Activated CD4-positive, alpha-beta T cell treated with anti-CD3 and anti-CD28 coated beads, Interleukin-2, amount 10 ng/mL, durations not matched to agents 7 days and 5 days (primary cell): ENCODE measurements at regions not wholly inside any gene's neighbourhood (a gene's known extent, or its start where the extent isn't known, plus 50 kb on each side); places are given as distances from the start of the nearest gene placed in this dataset.

Experiments
- CTCF ChIA-PET: fragments of 350-600 bp; sonication (Branson Sonifier 250); formaldehyde crosslinking; loops from one replicate; lab custom pipeline; 2021; ENCODE audit warnings: antibody characterized with exemption; lab: Charles Lee
- POLR2A ChIA-PET: fragments of 350-600 bp; sonication (Branson Sonifier 250); formaldehyde crosslinking; loops from one replicate; lab custom pipeline; 2021; ENCODE audit warnings: antibody characterized with exemption; lab: Charles Lee
- DNase-seq: peaks from one replicate; pipeline ENCODE4 v3.0.0-alpha.2; 2020
- H3K27ac Mint-ChIP-seq: one replicate; pipeline ENCODE4 v1.8.0; 2021; ENCODE audit warnings: mild to moderate bottlenecking, moderate library complexity, mixed read lengths
- H3K27me3 Mint-ChIP-seq: one replicate; pipeline ENCODE4 v1.8.0; 2021; ENCODE audit warnings: mixed read lengths
- H3K36me3 Mint-ChIP-seq: one replicate; pipeline ENCODE4 v1.8.0; 2021; ENCODE audit warnings: low read depth, mixed read lengths
- H3K4me1 Mint-ChIP-seq: one replicate; pipeline ENCODE4 v1.8.0; 2021; ENCODE audit warnings: mixed read lengths
- H3K4me3 Mint-ChIP-seq: one replicate; pipeline ENCODE4 v1.8.0; 2021; ENCODE audit warnings: mild to moderate bottlenecking, moderate library complexity, mixed read lengths
- H3K9me3 Mint-ChIP-seq: one replicate; pipeline ENCODE4 v1.8.0; 2021; ENCODE audit warnings: mixed read lengths

GRCh38 chr1:94713472-94714141 lies 106.5 kb upstream of the SLC44A3 start:
- peaks cover 5% of the 10 kb centered on the region for H3K27me3 Mint-ChIP-seq
- POLR2A ChIA-PET, result no interaction called here
- no peaks in the 10 kb centered on the region for H3K9me3 Mint-ChIP-seq
- H3K27ac Mint-ChIP-seq, result no peak overlapping the region
- no peaks in the 10 kb centered on the region for H3K4me1 Mint-ChIP-seq
- DNase-seq, result no peak
- CTCF ChIA-PET, result interaction anchor here (0.6 to 1.3 kb wide), 3 partner anchors 14 to 52 kb away, joined by 3 read pairs; no protein-coding TSS in a partner anchor
- H3K36me3 Mint-ChIP-seq, result no peaks in the 10 kb centered on the region
- H3K4me3 Mint-ChIP-seq, result no peak overlapping the region

DNA sequence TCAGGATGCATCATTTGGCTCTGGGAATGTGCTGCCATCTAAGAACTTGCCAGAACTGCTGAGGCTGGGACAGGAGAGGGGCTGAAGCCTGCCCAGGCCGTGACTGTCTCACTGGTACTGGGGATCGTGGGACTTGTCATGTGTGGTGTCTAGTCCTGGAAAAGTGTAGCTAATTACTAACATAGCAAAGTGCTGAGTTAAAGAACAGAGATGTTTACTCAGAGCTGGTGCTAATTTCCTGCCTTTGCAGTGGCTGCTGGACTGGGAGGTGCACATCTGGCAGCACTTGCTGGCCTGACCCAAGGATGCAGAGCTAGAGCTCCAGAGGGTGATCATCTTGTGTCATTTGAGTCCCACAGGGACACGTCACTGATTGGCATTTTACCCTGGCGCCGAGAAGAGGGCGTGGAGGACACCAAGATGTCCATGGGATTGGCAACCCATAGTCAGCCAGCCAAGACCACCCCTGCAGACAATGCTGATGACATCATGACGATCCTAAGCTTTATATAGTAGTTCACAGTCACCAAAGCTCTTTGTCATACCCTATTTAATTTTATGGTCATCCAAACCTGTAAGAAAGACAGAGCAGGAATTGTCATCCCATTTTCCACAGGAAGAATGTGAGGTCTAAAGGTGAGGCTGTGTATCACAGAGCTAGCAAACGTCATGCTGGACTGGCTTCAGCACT lies 110.1 kb upstream of the SLC44A3 start:
- Mint-ChIP-seq H3K36me3 (no peaks in the 10 kb centered on the region), H3K27me3 (peaks cover 10% of the 10 kb centered on the region), H3K27ac (no peak overlapping the region)

GRCh38 chr1:94708811-94709210 lies 111.3 kb upstream of the SLC44A3 start:
- H3K9me3 Mint-ChIP-seq, result no peaks in the 10 kb centered on the region

More for the DNA sequence above, 110.1 kb upstream of the SLC44A3 start:
- CTCF ChIA-PET, result interaction anchor here (0.6 kb wide), 1 partner anchor 1129 kb away, joined by 3 read pairs; no protein-coding TSS in a partner anchor
- POLR2A ChIA-PET, result interaction anchor here (0.7 kb wide), 1 partner anchor 17 kb away, joined by 3 read pairs; no protein-coding TSS in a partner anchor
- Mint-ChIP-seq H3K4me3 (no peak overlapping the region), H3K4me1 (no peaks in the 10 kb centered on the region), H3K9me3 (no peaks in the 10 kb centered on the region)
- no peak for DNase-seq

DNA sequence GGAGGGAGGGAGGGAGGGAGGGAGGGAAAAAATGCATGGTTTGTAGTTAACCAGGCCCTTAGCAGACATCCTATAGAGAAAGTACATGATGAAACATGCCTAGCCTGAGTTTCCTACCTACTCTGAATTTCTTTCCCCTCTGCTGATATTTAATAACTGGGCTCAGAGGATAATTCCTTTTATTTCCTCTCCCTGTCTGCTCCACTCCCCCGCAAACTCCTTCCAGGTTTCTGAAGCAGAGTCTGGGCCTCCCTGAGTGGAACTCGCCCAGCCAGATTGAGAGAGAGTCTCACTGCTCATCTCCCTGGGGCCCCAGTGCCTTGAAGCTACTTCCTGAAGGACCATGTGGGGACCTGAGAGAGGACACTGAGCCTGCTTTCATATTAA lies 111.9 kb upstream of the SLC44A3 start:
- H3K9me3 Mint-ChIP-seq, result no peaks in the 10 kb centered on the region
- no peaks in the 10 kb centered on the region for H3K36me3 Mint-ChIP-seq
- ChIA-PET POLR2A (no interaction called here), CTCF (no interaction called here)
- no peak for DNase-seq
- no peak overlapping the region for H3K27ac Mint-ChIP-seq
- no peak overlapping the region for H3K4me3 Mint-ChIP-seq
- peaks cover 10% of the 10 kb centered on the region for H3K27me3 Mint-ChIP-seq
- no peaks in the 10 kb centered on the region for H3K4me1 Mint-ChIP-seq

More at GRCh38 chr1:94708811-94709210, 111.3 kb upstream of the SLC44A3 start:
- no peak overlapping the region for H3K27ac Mint-ChIP-seq
- peaks cover 12% of the 10 kb centered on the region for H3K27me3 Mint-ChIP-seq
- ChIA-PET POLR2A (no interaction called here), CTCF (no interaction called here)
- no peaks in the 10 kb centered on the region for H3K36me3 Mint-ChIP-seq
- DNase-seq, result no peak
- H3K4me1 Mint-ChIP-seq, result no peaks in the 10 kb centered on the region
- H3K4me3 Mint-ChIP-seq, result no peak overlapping the region

DNA sequence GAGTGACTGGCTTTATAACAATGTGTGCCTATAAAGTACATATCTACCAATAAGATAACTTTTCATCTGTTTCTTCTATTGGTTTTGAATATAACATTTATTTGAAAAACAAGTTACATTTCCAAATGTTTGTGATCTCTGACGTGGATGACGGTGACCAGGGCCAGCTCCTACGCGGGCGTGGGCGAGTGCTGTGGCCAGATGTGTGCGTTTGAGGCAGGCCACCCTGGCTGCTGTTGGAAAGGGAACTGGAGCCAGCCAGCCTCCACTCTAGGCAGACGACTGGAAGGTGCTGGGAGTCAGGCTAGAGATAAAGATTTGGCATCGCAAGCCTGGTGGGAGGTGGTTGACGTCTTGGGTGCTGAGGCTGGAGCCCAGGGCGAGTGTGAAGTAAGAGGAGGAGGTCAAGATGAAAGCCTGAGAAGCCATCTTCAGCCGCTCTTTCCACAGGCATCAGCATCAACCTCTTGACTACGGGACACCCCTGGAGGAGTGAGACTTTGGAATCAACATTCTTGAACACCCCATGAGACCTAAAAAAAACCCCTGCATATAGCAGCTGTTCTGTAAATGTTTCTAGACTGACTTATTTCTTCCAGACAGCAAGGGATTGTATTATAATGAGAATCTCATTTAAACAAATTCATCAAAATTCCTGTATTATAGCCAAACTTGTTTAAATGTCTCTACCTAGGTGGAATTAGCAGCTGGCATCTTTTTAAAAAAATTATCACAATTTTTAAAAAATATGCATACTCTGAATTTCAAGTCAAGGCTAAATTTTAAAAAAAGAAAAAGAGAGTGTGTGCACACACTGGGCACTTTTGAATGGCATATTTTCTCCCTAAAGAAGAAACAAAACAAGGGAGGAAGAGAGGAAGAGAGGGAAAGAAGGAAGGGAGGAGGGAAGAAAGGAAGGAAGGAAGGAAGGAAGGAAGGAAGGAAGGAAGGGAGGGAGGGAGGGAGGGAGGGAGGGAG lies 112.5 kb upstream of the SLC44A3 start:
- POLR2A ChIA-PET, result no interaction called here
- H3K36me3 Mint-ChIP-seq, result no peaks in the 10 kb centered on the region
- H3K4me1 Mint-ChIP-seq, result no peaks in the 10 kb centered on the region
- CTCF ChIA-PET, result no interaction called here
- H3K27ac Mint-ChIP-seq, result no peak overlapping the region
- peaks cover 9% of the 10 kb centered on the region for H3K27me3 Mint-ChIP-seq
- H3K9me3 Mint-ChIP-seq, result no peaks in the 10 kb centered on the region
- DNase-seq, result no peak
- no peak overlapping the region for H3K4me3 Mint-ChIP-seq

- Mint-ChIP-seq H3K27me3 (peaks cover 10% of the 10 kb centered on the region), H3K9me3 (no peaks in the 10 kb centered on the region), H3K4me3 (no peak overlapping the region), H3K4me1 (no peaks in the 10 kb centered on the region), H3K27ac (no peak overlapping the region), H3K36me3 (no peaks in the 10 kb centered on the region)
- ChIA-PET CTCF (no interaction called here), POLR2A (no interaction called here)
- no peak for DNase-seq
These were observed 117.7 kb upstream of the SLC44A3 start for GRCh38 chr1:94702442-94702815.

DNA sequence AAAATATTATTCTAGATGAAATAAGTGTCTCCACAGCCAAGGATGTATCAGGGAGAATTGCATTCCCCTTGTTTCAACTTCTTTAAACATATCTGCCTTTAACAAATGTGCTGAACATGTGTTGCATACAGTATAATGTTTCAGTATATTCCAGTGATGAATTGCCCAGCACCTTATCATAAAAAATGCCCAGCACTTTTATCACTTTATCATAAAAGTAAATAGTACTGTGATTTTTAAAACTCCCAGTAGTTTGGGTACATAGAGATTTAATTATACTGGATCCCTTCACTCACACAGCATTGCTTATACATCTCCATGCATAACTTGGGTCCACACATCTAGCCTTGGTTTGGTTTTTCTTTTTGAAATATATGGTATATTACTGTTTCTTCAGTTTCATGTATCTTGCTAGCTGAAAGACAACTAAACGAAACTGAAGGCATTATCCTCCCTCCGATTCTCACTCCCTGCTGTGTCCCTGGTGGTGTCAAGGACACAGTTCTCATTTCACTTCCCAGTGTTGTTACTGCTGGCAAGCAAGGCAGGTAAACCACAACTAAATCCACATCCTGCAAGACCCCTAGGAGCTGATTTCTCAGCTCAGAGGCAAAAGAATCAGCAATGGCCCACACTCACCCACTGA lies 118.2 kb upstream of the SLC44A3 start:
- no peaks in the 10 kb centered on the region for H3K36me3 Mint-ChIP-seq
- no peak overlapping the region for H3K4me3 Mint-ChIP-seq
- ChIA-PET POLR2A (no interaction called here), CTCF (no interaction called here)
- H3K27ac Mint-ChIP-seq, result no peak overlapping the region
- peaks cover 10% of the 10 kb centered on the region for H3K27me3 Mint-ChIP-seq
- no peaks in the 10 kb centered on the region for H3K9me3 Mint-ChIP-seq
- H3K4me1 Mint-ChIP-seq, result no peaks in the 10 kb centered on the region
- DNase-seq, result no peak

DNA sequence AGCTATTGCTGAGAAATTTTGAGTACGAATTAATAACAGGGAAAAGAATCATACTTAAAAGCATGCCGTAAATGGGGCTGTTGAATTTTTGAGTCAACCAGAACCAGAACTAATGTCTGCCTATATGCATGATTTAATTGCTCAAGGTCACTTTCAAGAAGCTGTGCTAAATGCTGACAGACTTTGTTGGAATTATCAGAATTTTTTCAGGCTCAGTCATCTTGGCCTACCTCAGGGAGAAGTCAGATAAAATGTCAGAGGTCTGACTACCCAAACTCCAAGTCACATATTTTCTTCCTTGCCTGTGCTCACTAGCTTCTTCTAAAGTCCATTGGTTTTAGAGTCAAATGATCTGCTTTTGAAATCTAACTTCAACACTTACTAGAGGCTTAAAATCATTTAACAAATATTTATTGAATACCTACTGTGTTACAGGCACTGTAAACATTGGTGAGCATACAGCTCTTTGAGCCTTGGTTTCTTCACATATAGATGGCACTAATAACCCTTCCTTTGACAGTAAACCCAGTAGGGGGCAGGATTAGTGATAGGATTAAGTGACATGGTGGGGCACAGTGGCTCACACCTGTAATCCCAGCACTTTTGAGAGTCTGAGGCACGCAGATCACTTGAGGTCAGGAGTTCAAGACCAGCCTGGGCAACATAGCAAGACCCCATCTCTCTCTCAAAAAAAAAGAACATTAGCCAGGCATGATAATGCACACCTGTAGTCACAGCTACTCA lies 121.2 kb upstream of the SLC44A3 start:
- no peak for DNase-seq
- Mint-ChIP-seq H3K27me3 (peaks cover 18% of the 10 kb centered on the region), H3K4me1 (peaks cover 5% of the 10 kb centered on the region), H3K27ac (no peak overlapping the region), H3K36me3 (no peaks in the 10 kb centered on the region), H3K4me3 (no peak overlapping the region), H3K9me3 (no peaks in the 10 kb centered on the region)
- ChIA-PET POLR2A (no interaction called here), CTCF (interaction anchor here (1.1 to 2.4 kb wide), 2 partner anchors 12 to 14 kb away, joined by 3 to 5 read pairs; no protein-coding TSS in a partner anchor)

- CTCF ChIA-PET, result interaction anchor here (2.4 kb wide), 1 partner anchor 14 kb away, joined by 5 read pairs; no protein-coding TSS in a partner anchor
- Mint-ChIP-seq H3K36me3 (no peaks in the 10 kb centered on the region), H3K4me1 (peaks cover 7% of the 10 kb centered on the region), H3K27me3 (peaks cover 21% of the 10 kb centered on the region), H3K9me3 (no peaks in the 10 kb centered on the region), H3K27ac (no peak overlapping the region), H3K4me3 (no peak overlapping the region)
- POLR2A ChIA-PET, result no interaction called here
- no peak for DNase-seq
These were observed 121.8 kb upstream of the SLC44A3 start for GRCh38 chr1:94698356-94698755.

DNA sequence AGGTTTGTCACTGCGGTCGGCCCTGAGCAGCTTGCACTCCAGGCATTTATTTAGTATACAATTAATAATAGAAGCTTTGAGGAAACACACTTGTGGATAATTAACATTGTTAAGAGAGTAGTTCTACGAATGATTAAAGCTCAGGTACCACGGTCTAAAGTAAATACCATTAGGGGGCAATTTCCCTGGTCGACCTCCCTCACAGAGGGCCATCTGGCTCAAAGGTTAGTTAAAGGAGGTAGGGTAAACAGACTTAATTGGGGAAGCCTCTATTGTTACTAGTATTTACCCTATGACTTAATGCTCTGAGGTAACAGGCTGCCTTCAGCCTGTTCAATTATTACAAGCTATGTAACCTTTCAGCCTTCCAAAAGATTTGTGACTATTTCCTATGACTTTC lies 122.3 kb upstream of the SLC44A3 start:
- H3K27me3 Mint-ChIP-seq, result peaks cover 21% of the 10 kb centered on the region
- H3K4me3 Mint-ChIP-seq, result no peak overlapping the region
- peaks cover 7% of the 10 kb centered on the region for H3K4me1 Mint-ChIP-seq
- no peak for DNase-seq
- H3K36me3 Mint-ChIP-seq, result no peaks in the 10 kb centered on the region
- CTCF ChIA-PET, result interaction anchor here (2.4 kb wide), 1 partner anchor 13 kb away, joined by 5 read pairs; no protein-coding TSS in a partner anchor
- POLR2A ChIA-PET, result no interaction called here
- H3K27ac Mint-ChIP-seq, result no peak overlapping the region
- no peaks in the 10 kb centered on the region for H3K9me3 Mint-ChIP-seq

DNA sequence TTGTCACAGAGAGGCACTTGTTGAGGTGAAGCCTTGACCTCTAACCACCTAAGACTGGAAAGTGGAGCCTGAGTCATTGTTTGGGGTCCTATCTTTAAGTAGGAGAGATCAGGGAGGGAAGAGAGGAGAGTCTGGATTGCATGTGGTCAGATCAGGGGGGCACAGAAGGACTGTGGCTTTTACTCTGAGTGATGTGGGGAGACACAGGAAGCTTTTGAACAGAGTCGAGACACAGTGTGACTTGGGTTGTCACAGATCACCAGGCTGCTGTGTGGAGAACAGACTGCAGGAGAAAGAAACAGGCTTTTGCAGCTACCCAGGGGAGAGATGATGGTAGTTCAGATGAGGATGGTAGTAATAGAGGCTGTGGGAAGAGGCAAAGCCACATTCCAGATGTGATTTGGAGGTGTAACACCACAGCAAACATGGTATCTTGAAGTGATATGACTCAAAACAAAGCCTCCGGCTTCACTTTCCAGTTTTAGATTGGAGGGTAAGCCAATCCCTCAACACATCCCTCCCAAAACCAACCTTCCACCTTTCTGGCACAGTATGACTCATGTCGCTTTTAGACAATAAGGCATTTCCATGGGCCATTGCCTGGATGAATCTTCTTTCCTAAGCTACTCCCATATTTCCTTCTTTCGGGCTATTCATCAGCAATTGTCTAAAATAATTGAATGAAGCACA lies 125.8 kb upstream of the SLC44A3 start:
- POLR2A ChIA-PET, result no interaction called here
- H3K9me3 Mint-ChIP-seq, result peaks cover 2% of the 10 kb centered on the region
- peaks cover 7% of the 10 kb centered on the region for H3K4me1 Mint-ChIP-seq
- no peak overlapping the region for H3K27ac Mint-ChIP-seq
- no peak overlapping the region for H3K4me3 Mint-ChIP-seq
- CTCF ChIA-PET, result no interaction called here
- no peaks in the 10 kb centered on the region for H3K36me3 Mint-ChIP-seq
- no peak for DNase-seq
- peaks cover 21% of the 10 kb centered on the region for H3K27me3 Mint-ChIP-seq
